A549 (cell line): ENCODE measurements at regions not wholly inside any gene's neighbourhood (a gene's known extent, or its start where the extent isn't known, plus 50 kb on each side); places are given as distances from the start of the nearest gene placed in this dataset.

Experiments used
- ATAC-seq, 2 experiments: fragments of 200-7000 bp in 1 of 2; fragments of >200 bp in 1 of 2; cut with Nextera tagmentation in 1 of 2; cut with Tn5 transposase in 1 of 2; 3 replicates each; pipeline versions ENCODE4 v1.8.0 to v1.9.1; 2018 to 2020; ENCODE audit warnings: mild to moderate bottlenecking in 1 of 2, moderate library complexity in 1 of 2
- CTCF ChIA-PET: fragments of 300-600 bp; sonication (Branson Sonifier 250); formaldehyde crosslinking; extraction: SDS; loops from one replicate; lab custom pipeline; 2021; ENCODE audit warnings: antibody characterized with exemption, inconsistent platforms; lab: Yijun Ruan, JAX
- POLR2A ChIA-PET: fragments of 350-600 bp; formaldehyde crosslinking; extraction: SDS; loops from one replicate; lab custom pipeline; 2021; ENCODE audit warnings: antibody characterized with exemption, inconsistent platforms; lab: Yijun Ruan, JAX
- DNase-seq, 2 experiments: peaks; one replicate each; pipeline versions ENCODE4 v3.0.0 to v3.0.0-alpha.2; 2011 to 2016; ENCODE audit warnings: low read depth in 1 of 2, low spot score in 1 of 2
- FAIRE-seq: peaks from 2 replicates; lab custom pipeline; 2011; peaks lifted over from hg19 to GRCh38; lab: Jason Lieb, UNC
- H3K27ac ChIP-seq, 2 experiments: fragments of >200 bp; sonication (Bioruptor Twin); formaldehyde crosslinking; 3 replicates each; pipeline ENCODE4 v1.5.1; 2016 to 2017
- H3K4me1 ChIP-seq: fragments of >200 bp; sonication (Bioruptor Twin); formaldehyde crosslinking; 3 replicates; pipeline ENCODE4 v1.6.1; 2016
- H3K4me2 ChIP-seq: fragments of >200 bp; sonication (Bioruptor Twin); formaldehyde crosslinking; 3 replicates; pipeline ENCODE4 v1.6.1; 2016
- H3K4me3 ChIP-seq: fragments of >200 bp; sonication (Bioruptor Twin); formaldehyde crosslinking; 3 replicates; pipeline ENCODE4 v1.5.1; 2016
- H3K9me3 ChIP-seq: fragments of >200 bp; sonication (Bioruptor Twin); formaldehyde crosslinking; 3 replicates; pipeline ENCODE4 v1.6.1; 2016
- CBX2 ChIP-seq: fragments of 200-600 bp; sonication (generic); IDR thresholded peaks from 2 replicates; pipeline ENCODE4 v1.6.1; 2016; ENCODE audit warnings: low read depth, mild to moderate bottlenecking, borderline replicate concordance
- CHD2 ChIP-seq: fragments of 150-350 bp; IDR thresholded peaks from 2 replicates; pipeline ENCODE4 v1.6.1; 2014; ENCODE audit warnings: low read length; ENCODE audit not compliant: partially characterized antibody
- CHD4 ChIP-seq: fragments of 200-600 bp; sonication (generic); IDR thresholded peaks from 2 replicates; pipeline ENCODE4 v1.6.1; 2016; ENCODE audit warnings: antibody characterized with exemption, mild to moderate bottlenecking, borderline replicate concordance
- CTCF ChIP-seq: fragments of >200 bp; sonication (Bioruptor Twin); formaldehyde crosslinking; IDR thresholded peaks from 3 replicates; pipeline ENCODE4 v1.5.1; 2016
- EHF ChIP-seq: fragments of 250-450 bp; sonication (Bioruptor Pico); IDR thresholded peaks from 2 replicates; pipeline ENCODE4 v1.5.0; 2020; ENCODE audit warnings: mild to moderate bottlenecking
- ELK1 ChIP-seq: fragments of 150-350 bp; IDR thresholded peaks from 2 replicates; pipeline ENCODE4 v1.6.1; 2014; ENCODE audit warnings: low read depth, mild to moderate bottlenecking, low read length
- EP300 ChIP-seq, 2 experiments: fragments of >200 bp; sonication (Bioruptor Twin); formaldehyde crosslinking; IDR thresholded peaks; 2 replicates in 1 of 2; 3 replicates in 1 of 2; pipeline ENCODE4 v1.6.1; 2016 to 2017
- ESRRA ChIP-seq: fragments of 150-350 bp; IDR thresholded peaks from 2 replicates; pipeline ENCODE4 v1.6.1; 2014; ENCODE audit warnings: mild to moderate bottlenecking, low read length, borderline replicate concordance
- FOSB ChIP-seq: fragments of 250-450 bp; sonication (Bioruptor Pico); IDR thresholded peaks from 2 replicates; pipeline ENCODE4 v1.5.0; 2020; ENCODE audit warnings: mild to moderate bottlenecking, moderate library complexity
- FOSL2 ChIP-seq, 2 experiments: fragments of 450-650 bp in 1 of 2; fragments of >200 bp in 1 of 2; sonication (Bioruptor Twin) in 1 of 2; formaldehyde crosslinking; IDR thresholded peaks; 2 replicates each; pipeline versions ENCODE4 v1.5.0 to v1.6.1; 2016 to 2020; ENCODE audit warnings: mild to moderate bottlenecking in 1 of 2, moderate library complexity in 1 of 2
- FOXS1 ChIP-seq: fragments of 250-450 bp; sonication (Bioruptor Pico); IDR thresholded peaks from 2 replicates; pipeline ENCODE4 v1.5.0; 2020; ENCODE audit warnings: mild to moderate bottlenecking, moderate library complexity
- HOXA7 ChIP-seq: fragments of 250-450 bp; sonication (Bioruptor Pico); IDR thresholded peaks from 2 replicates; pipeline ENCODE4 v1.5.0; 2020; ENCODE audit warnings: mild to moderate bottlenecking, moderate library complexity
- HOXB5 ChIP-seq: fragments of 250-450 bp; sonication (Bioruptor Pico); IDR thresholded peaks from 2 replicates; pipeline ENCODE4 v1.5.0; 2020; ENCODE audit warnings: mild to moderate bottlenecking, moderate library complexity
- JUN ChIP-seq, 2 experiments: fragments of >200 bp; sonication (Bioruptor Twin); formaldehyde crosslinking; IDR thresholded peaks; 2 replicates in 1 of 2; 3 replicates in 1 of 2; pipeline ENCODE4 v1.6.1; 2016 to 2017
- JUNB ChIP-seq: fragments of >200 bp; sonication (Bioruptor Twin); formaldehyde crosslinking; IDR thresholded peaks from 2 replicates; pipeline ENCODE4 v1.6.1; 2016
- MYC ChIP-seq: IDR thresholded peaks from 2 replicates; pipeline ENCODE4 v1.6.1; 2012; ENCODE audit warnings: mild to moderate bottlenecking, inconsistent platforms, low read length, improper control_type of control experiment, borderline replicate concordance
- NR3C1 ChIP-seq: fragments of >200 bp; sonication (Bioruptor Twin); formaldehyde crosslinking; IDR thresholded peaks from 3 replicates; pipeline ENCODE4 v1.6.1; 2017
- PHF8 ChIP-seq: fragments of 200-600 bp; sonication (generic); IDR thresholded peaks from 2 replicates; pipeline ENCODE4 v1.6.1; 2016; ENCODE audit warnings: low read depth, mild to moderate bottlenecking, antibody characterized with exemption, moderate library complexity, borderline replicate concordance
- POLR2A ChIP-seq: IDR thresholded peaks from 2 replicates; pipeline ENCODE4 v1.6.1; 2012; ENCODE audit warnings: mild to moderate bottlenecking, low read length
- POLR2AphosphoS2 ChIP-seq: conservative IDR thresholded peaks from 2 replicates; pipeline ENCODE4 v1.6.1; 2012; ENCODE audit warnings: low read length, improper control_type of control experiment, inconsistent platforms
- RAD21 ChIP-seq, 2 experiments: fragments of >200 bp in 1 of 2; sonication (Bioruptor Twin) in 1 of 2; formaldehyde crosslinking in 1 of 2; IDR thresholded peaks in 1 of 2; conservative IDR thresholded peaks in 1 of 2; 2 replicates in 1 of 2; 3 replicates in 1 of 2; pipeline ENCODE4 v1.6.1; 2012 to 2018; ENCODE audit warnings: inconsistent platforms in 1 of 2
- RNF2 ChIP-seq: fragments of 200-600 bp; sonication (generic); IDR thresholded peaks from 2 replicates; pipeline ENCODE4 v1.6.1; 2016; ENCODE audit warnings: low read depth, mild to moderate bottlenecking, antibody characterized with exemption, moderate library complexity, borderline replicate concordance
- SREBF2 ChIP-seq: fragments of 450-650 bp; IDR thresholded peaks from 2 replicates; pipeline ENCODE4 v1.6.1; 2014; ENCODE audit warnings: mild to moderate bottlenecking, moderate library complexity
- TP53 ChIP-seq: fragments of 250-450 bp; sonication (Bioruptor Pico); IDR thresholded peaks from 2 replicates; pipeline ENCODE4 v1.5.0; 2021; ENCODE audit warnings: mild to moderate bottlenecking, moderate library complexity
- USF2 ChIP-seq: fragments of 450-650 bp; IDR thresholded peaks from 2 replicates; pipeline ENCODE4 v1.6.1; 2014; ENCODE audit warnings: antibody characterized with exemption
- ZFP36 ChIP-seq: fragments of 450-650 bp; IDR thresholded peaks from 2 replicates; pipeline ENCODE4 v1.6.1; 2014; ENCODE audit warnings: borderline replicate concordance; ENCODE audit not compliant: partially characterized antibody
- WGBS: methylation state at CpG from one replicate; pipeline ENCODE4 v1.1.6; 2017; ENCODE audit errors: missing lambda C conversion rate; 5-methylcytosine and 5-hydroxymethylcytosine counted together
- TF ChIP-seq, protein P1 (sequence below): fragments of >200 bp; sonication (Bioruptor Twin); formaldehyde crosslinking; IDR thresholded peaks from 3 replicates; pipeline ENCODE4 v1.6.1; 2016

GRCh38 chr21:27366036-27366435, 399.1 kb upstream of the ADAMTS5 start:
- Histone ChIP-seq H3K4me1 (no peaks in the 10 kb centered on the region), H3K9me3 (no peaks in the 10 kb centered on the region), H3K27ac (no peak overlapping the region), H3K4me3 (no peak overlapping the region), H3K4me2 (no peak overlapping the region)
- ChIA-PET POLR2A (no interaction called here), CTCF (no interaction called here)
- DNase-seq (no peak), ATAC-seq (no peak), FAIRE-seq (no peak)
- TF ChIP-seq JUNB (no peak), NR3C1 (no peak), FOSL2 (IDR thresholded peaks at IDR 0.05) (no peak), FOSL2 (CRISPR knock-in tag; IDR thresholded peaks at IDR 0.05) (no peak), TP53 (CRISPR knock-in tag) (no peak), PHF8 (no peak), POLR2A (no peak)
- TF ChIP-seq, protein P1, sequence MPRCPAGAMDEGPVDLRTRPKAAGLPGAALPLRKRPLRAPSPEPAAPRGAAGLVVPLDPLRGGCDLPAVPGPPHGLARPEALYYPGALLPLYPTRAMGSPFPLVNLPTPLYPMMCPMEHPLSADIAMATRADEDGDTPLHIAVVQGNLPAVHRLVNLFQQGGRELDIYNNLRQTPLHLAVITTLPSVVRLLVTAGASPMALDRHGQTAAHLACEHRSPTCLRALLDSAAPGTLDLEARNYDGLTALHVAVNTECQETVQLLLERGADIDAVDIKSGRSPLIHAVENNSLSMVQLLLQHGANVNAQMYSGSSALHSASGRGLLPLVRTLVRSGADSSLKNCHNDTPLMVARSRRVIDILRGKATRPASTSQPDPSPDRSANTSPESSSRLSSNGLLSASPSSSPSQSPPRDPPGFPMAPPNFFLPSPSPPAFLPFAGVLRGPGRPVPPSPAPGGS: no peak
- 6% methylated on average over 4 of the region's 4 CpGs for WGBS

GRCh38 chr21:27365394-27365793, 398.5 kb upstream of the ADAMTS5 start:
- Histone ChIP-seq H3K4me2 (no peak overlapping the region), H3K9me3 (no peaks in the 10 kb centered on the region)
- DNase-seq: no peak
- TF ChIP-seq SREBF2 (no peak), HOXA7 (no peak), JUN (IDR thresholded peaks at IDR 0.05) (no peak), ESRRA (no peak)
- TF ChIP-seq, all 56 proteins: peak for 0
- H3K27ac ChIP-seq: no peak overlapping the region
- H3K4me3 ChIP-seq: no peak overlapping the region
- no peak for ATAC-seq
- no peak for FAIRE-seq
- ChIA-PET CTCF (no interaction called here), POLR2A (no interaction called here)
- no peaks in the 10 kb centered on the region for H3K4me1 ChIP-seq

- WGBS: 16% methylated on average over 3 of the region's 3 CpGs
Observed at GRCh38 chr21:27363719-27364477, 397.0 kb upstream of the ADAMTS5 start.

DNA sequence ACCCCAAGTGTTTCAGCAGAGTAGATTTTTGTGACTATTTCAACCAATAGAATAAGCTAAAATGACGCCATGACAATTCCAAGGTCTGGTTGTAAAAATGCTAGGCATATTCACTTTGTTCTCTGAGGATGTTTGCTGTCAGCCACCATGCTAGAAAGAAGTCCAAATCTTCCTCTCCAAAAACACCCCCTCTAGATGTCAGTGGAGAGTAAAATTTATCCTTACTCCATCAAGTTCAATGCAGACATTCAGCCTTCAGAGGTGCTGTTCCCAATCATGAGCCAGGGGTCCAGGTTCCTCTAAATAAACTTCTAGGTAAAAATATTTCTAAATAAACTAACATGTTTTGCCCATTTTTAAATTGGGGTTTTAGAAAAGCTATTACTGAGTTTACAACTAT, 395.4 kb upstream of the ADAMTS5 start:
- POLR2A ChIA-PET: no interaction called here
- H3K4me2 ChIP-seq: no peak overlapping the region
- CTCF ChIA-PET: no interaction called here
- ATAC-seq (no peak), DNase-seq (no peak), FAIRE-seq (no peak)
- H3K4me3 ChIP-seq: no peak overlapping the region
- no peaks in the 10 kb centered on the region for H3K9me3 ChIP-seq
- H3K4me1 ChIP-seq: no peaks in the 10 kb centered on the region
- H3K27ac ChIP-seq: no peak overlapping the region
- WGBS: 0% methylated on average over 1 of the region's 1 CpG
- TF ChIP-seq RNF2 (no peak), USF2 (no peak), RAD21 (conservative IDR thresholded peaks at IDR 0.05 in 1 of 2, IDR thresholded peaks at IDR 0.05 in 1 of 2) (no peak), POLR2A (no peak), EHF (no peak), FOXS1 (no peak), FOSB (CRISPR knock-in tag) (no peak), POLR2AphosphoS2 (no peak), ZFP36 (no peak), CTCF (no peak), TP53 (CRISPR knock-in tag) (no peak)

More at GRCh38 chr21:27363719-27364477, 397.0 kb upstream of the ADAMTS5 start:
- H3K4me2 ChIP-seq: no peak overlapping the region
- DNase-seq: no peak
- CTCF ChIA-PET: no interaction called here
- no peak for ATAC-seq
- no peak overlapping the region for H3K4me3 ChIP-seq
- TF ChIP-seq EP300 (IDR thresholded peaks at IDR 0.05) (no peak), EHF (no peak), CHD4 (no peak), MYC (no peak), POLR2AphosphoS2 (no peak), FOXS1 (no peak), CHD2 (no peak), HOXB5 (no peak), CBX2 (no peak), ESRRA (no peak), ELK1 (no peak), RAD21 (conservative IDR thresholded peaks at IDR 0.05 in 1 of 2, IDR thresholded peaks at IDR 0.05 in 1 of 2) (no peak), FOSB (CRISPR knock-in tag) (no peak)
- no peaks in the 10 kb centered on the region for H3K9me3 ChIP-seq
- no peak overlapping the region for H3K27ac ChIP-seq
- no peaks in the 10 kb centered on the region for H3K4me1 ChIP-seq
- POLR2A ChIA-PET: no interaction called here
- FAIRE-seq: no peak
